RWPE1 (cell line): ENCODE measurements at regions not wholly inside any gene's neighbourhood (a gene's known extent, or its start where the extent isn't known, plus 50 kb on each side); places are given as distances from the start of the nearest gene placed in this dataset.

Source experiments
- CTCF ChIA-PET: fragments of 350-600 bp; sonication (Branson Sonifier 250); formaldehyde crosslinking; extraction: SDS; loops from one replicate; lab custom pipeline; 2021; lab: Yijun Ruan, JAX
- POLR2A ChIA-PET: fragments of 400-600 bp; formaldehyde crosslinking; extraction: SDS; loops from one replicate; lab custom pipeline; 2020; ENCODE audit warnings: antibody characterized with exemption; ENCODE audit not compliant: low non-redundant PET; lab: Yijun Ruan, JAX
- DNase-seq: peaks from one replicate; pipeline ENCODE4 v3.0.0; 2012; ENCODE audit warnings: low spot score
- H3K27ac ChIP-seq: fragments of 450-650 bp; 2 replicates; pipeline ENCODE4 v1.5.1; 2017
- TF ChIP-seq, protein P1 (sequence below): fragments of 450-650 bp; conservative IDR thresholded peaks from 2 replicates; pipeline ENCODE4 v1.5.1; 2017; ENCODE audit warnings: low read depth, mild to moderate bottlenecking

DNA sequence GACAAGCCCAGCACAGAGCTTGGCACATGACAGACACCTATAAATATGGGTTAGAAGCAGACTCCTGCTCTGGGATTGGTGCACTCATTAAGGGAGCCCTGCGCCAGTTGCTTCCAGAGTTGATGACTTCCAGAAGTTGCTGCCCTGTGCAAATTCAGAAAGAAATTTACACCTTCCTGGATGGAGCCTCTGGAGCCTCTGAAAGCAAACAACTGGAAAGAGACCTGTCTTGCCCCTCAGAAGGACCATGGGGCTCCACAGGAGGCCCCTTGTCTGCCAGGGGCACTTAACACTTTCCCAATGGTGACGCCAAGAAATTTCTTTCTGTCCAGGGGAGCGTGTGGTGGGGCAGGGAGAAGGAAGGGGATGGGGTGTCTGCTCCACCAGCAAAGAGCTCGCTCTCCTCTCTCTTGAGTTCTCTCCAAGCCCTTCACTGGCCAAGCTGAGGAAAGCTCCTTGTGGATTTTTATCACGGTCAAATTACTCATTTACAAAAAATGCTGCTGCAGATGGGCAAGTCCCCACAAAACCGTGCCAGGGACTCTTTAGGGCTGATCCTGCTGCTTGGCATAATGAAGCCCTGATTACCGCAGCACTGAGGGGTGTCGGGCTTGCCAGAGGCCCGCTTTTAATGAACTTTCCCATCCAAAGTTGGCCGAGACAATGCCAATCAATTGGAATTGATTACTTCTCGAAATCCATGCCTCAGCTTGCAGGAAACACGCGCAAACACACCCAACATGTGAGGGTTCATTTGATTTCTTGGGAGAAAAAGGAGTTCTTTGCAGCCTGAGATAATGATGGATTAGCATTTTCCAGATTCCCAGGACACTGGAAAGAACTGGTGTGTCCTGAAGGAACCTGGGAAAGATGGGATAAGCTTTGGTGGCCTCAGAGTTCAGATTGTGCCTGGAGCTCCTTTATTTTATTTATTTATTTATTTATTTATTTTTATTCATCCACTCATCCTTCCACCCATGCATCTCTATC, 583.6 kb upstream of the CDH5 start:
- peak; percentile 78 for DNase-seq
- ChIA-PET CTCF (no interaction called here), POLR2A (no interaction called here)
- TF ChIP-seq, protein P1, sequence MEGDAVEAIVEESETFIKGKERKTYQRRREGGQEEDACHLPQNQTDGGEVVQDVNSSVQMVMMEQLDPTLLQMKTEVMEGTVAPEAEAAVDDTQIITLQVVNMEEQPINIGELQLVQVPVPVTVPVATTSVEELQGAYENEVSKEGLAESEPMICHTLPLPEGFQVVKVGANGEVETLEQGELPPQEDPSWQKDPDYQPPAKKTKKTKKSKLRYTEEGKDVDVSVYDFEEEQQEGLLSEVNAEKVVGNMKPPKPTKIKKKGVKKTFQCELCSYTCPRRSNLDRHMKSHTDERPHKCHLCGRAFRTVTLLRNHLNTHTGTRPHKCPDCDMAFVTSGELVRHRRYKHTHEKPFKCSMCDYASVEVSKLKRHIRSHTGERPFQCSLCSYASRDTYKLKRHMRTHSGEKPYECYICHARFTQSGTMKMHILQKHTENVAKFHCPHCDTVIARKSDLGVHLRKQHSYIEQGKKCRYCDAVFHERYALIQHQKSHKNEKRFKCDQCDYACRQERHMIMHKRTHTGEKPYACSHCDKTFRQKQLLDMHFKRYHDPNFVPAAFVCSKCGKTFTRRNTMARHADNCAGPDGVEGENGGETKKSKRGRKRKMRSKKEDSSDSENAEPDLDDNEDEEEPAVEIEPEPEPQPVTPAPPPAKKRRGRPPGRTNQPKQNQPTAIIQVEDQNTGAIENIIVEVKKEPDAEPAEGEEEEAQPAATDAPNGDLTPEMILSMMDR = no peak
- peak overlapping the region; percentile 83 for H3K27ac ChIP-seq

DNA sequence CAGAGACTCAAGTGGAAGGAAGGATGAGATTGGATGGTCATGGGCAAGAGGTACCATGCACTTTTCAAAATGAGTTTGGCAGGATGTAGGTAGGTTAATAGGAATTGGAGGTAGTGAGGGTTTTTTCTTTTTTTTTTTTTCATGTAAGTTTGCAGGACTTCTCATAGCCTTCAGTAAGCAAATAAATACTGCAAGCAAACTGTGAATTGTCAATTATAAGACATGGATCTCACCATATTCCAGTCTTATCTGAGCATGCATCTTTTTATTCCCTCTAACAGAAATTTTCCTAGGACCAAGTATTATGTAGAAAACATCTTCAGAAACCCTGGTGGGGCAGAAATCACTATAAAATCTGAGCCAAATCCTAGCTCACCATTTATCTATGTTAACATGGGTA, 584.6 kb upstream of the CDH5 start:
- POLR2A ChIA-PET = no interaction called here
- TF ChIP-seq, protein P1 = no peak
- CTCF ChIA-PET = no interaction called here

DNA sequence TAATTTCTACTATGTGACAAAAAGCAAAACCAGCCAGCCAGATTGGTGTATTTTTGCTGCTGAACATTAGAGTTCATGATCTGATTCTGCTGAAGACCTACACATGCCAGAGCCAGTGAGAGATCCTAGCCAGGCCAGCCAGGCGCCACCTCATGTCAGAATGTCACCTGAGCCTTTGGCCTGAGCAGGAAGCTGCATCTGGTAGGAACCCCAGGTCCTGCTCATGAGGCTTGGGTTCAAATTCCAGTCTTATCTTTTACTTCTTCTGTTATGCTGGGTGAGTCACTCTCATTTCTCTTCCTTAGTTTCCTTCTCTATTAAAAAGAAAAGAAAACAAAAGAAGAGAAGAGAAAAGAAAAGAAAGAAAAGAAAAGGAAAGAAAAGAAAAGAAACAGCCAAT, 585.1 kb upstream of the CDH5 start:
- TF ChIP-seq, protein P1 = no peak
- CTCF ChIA-PET = no interaction called here
- POLR2A ChIA-PET = no interaction called here
- H3K27ac ChIP-seq = no peak overlapping the region
- no peak for DNase-seq

More for the DNA sequence above, 584.6 kb upstream of the CDH5 start:
- no peak overlapping the region for H3K27ac ChIP-seq
- no peak for DNase-seq

DNA sequence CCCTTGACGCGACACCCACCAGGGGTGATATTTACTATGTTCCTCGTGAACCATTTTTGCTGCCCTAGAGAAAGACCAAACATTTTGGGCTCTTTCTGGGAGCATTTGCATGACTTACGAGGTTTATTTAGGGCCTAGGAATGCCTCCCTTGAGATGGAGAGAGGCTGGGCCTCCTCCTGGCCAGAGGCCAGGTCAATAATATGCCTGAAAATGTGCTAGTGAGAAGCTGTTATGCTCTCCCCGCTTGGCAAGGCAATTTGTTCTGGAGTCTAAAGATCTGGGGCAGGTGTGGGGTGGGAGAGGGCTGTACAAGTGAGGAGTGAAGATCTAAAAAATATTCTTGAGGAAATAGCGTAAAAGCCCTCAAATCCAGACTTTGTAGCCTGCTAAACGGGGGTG, 587.3 kb upstream of the CDH5 start:
- TF ChIP-seq, protein P1 = no peak
- no peak overlapping the region for H3K27ac ChIP-seq
- ChIA-PET POLR2A (no interaction called here), CTCF (no interaction called here)
- DNase-seq = no peak

DNA sequence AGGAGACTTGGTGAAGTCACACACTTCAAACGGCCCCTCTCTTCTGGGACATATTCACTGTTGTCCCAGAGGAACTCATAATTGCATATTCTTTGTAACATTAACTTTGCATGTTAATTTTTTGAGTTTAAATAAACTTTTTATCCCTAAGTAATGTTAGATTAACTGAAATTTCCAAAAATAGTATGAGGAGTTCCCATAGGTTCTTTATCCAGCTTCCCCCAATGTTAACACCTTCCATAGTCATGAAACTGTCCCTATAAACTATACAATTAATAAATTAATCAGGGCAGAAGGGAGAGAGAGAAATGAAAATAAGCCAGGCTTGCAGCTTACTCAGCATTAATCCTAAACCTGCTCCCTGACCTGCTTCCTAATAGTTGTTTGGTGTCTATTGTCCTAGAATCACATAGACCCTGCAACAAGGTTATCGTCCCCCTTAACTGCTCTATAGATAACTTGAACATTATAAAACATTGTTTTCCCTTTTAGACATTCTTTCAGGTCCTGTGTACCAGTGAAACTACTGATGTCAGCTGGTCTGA, 589.8 kb upstream of the CDH5 start:
- CTCF ChIA-PET = no interaction called here
- DNase-seq = no peak
- TF ChIP-seq, protein P1 = no peak
- POLR2A ChIA-PET = no interaction called here
- no peak overlapping the region for H3K27ac ChIP-seq

DNA sequence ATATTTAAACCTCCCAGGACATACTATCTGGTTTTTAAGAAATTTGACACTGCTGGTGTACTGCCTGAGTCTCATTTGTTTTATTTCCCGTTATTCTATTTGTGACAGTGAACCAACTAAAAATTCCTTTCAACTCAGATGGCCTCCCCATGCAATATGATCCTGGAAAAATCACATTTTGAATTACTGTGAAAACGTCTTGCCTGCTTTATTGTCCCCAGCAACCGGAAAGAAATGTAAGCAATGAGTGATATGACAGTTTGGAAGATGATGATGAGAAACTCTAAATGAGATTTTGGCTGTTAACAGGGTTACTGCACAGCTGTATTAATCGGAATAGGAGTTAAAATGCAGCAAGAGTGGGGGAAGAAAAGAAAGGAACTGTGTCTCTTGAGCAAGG, 590.7 kb upstream of the CDH5 start:
- DNase-seq = no peak
- H3K27ac ChIP-seq = no peak overlapping the region
- POLR2A ChIA-PET = no interaction called here
- CTCF ChIA-PET = no interaction called here
- TF ChIP-seq, protein P1 = no peak
